SK-N-MC (cell line): ENCODE measurements at regions not wholly inside any gene's neighbourhood (a gene's known extent, or its start where the extent isn't known, plus 50 kb on each side); places are given as distances from the start of the nearest gene placed in this dataset.

Experiments used
- EZH2 ChIP-seq: fragments of 200-600 bp; sonication (generic); IDR thresholded peaks from one replicate; pipeline ENCODE4 v1.6.1; 2017; ENCODE audit warnings: antibody characterized with exemption
- FOXP2 ChIP-seq: optimal IDR thresholded peaks from 2 replicates; pipeline ENCODE3; 2011; ENCODE audit warnings: mild to moderate bottlenecking, moderate library complexity; ENCODE audit not compliant: insufficient read depth; ENCODE audit errors: extremely low read length, control extremely low read depth
- POLR2AphosphoS5 ChIP-seq: IDR thresholded peaks from 2 replicates; pipeline ENCODE4 v1.6.1; 2012; ENCODE audit warnings: mild to moderate bottlenecking, low read depth, low read length, borderline replicate concordance

DNA sequence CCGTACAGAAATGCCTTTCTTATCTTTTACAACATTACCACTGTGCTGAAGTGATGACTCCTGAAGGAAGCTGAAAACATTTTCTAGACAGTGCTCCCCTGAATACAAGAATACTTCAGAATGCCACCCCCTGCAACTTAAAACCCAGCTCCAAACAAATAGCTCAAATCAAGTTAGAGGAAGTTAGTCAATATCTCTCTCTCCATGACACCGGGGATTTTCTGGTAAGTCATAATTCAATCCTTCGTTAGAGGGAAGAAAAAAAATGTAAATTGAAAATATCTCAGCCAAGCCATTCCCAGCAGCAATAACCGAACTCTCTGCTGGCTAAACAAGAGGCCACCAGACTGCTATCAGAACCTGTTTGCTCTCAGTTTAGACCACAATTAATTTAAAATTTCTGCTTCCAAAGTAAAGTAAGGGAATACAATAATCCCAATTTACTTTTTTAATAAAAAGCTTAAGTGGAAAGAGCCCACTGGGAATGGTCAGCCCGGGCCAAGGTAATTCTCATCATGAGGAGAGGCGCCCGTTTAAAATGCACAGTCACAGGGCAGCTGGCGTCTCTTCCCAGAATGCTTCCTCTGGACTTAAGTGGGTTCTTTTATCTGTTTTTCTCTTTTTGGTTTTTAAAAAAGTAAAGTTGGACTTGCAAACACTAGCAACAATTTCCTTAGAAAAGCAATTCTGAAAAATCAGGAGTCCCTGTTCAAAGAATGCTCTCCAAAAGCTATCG lies 710.1 kb upstream of the STXBP6 start:
- no peak for TF ChIP-seq POLR2AphosphoS5
- TF ChIP-seq EZH2: no peak
- no peak for TF ChIP-seq FOXP2
